Astrocyte (in vitro differentiated cells and primary cell): ENCODE measurements at regions not wholly inside any gene's neighbourhood (a gene's known extent, or its start where the extent isn't known, plus 50 kb on each side); places are given as distances from the start of the nearest gene placed in this dataset.
"Not testable (repeated sequence)": the region's sequence is repeated elsewhere in the genome, so short reads cannot be mapped to it uniquely, and the experiment has no call there.

ENCODE experiments used
- DNase-seq: peaks from one replicate; pipeline ENCODE4 v3.0.0-alpha.2; 2010; ENCODE audit warnings: low read depth
- FAIRE-seq: peaks from 2 replicates; lab custom pipeline; 2011; peaks lifted over from hg19 to GRCh38; lab: Jason Lieb, UNC
- H2AFZ ChIP-seq: 2 replicates; pipeline ENCODE4 v1.6.0; 2012; ENCODE audit warnings: low read depth, low read length, inconsistent platforms
- H3K27ac ChIP-seq: 2 replicates; pipeline ENCODE4 v1.5.1; 2011; ENCODE audit warnings: low read depth, low read length, inconsistent platforms
- H3K27me3 ChIP-seq: 2 replicates; pipeline ENCODE4 v1.6.0; 2011; ENCODE audit warnings: low read length, inconsistent platforms; ENCODE audit not compliant: insufficient read depth
- H3K36me3 ChIP-seq: 2 replicates; pipeline ENCODE4 v1.5.1; 2011; ENCODE audit warnings: low read length, inconsistent platforms; ENCODE audit not compliant: insufficient read depth
- H3K4me1 ChIP-seq: 2 replicates; pipeline ENCODE4 v1.5.1; 2011; ENCODE audit warnings: low read length, inconsistent platforms; ENCODE audit not compliant: insufficient read depth
- H3K4me2 ChIP-seq: 2 replicates; pipeline ENCODE4 v1.6.0; 2012; ENCODE audit warnings: low read length, inconsistent platforms
- H3K4me3 ChIP-seq: 2 replicates; pipeline ENCODE4 v1.5.1; 2011; ENCODE audit warnings: low read depth, mild to moderate bottlenecking, low read length, inconsistent platforms; ENCODE audit not compliant: insufficient read depth
- H3K79me2 ChIP-seq: 2 replicates; pipeline ENCODE4 v1.6.0; 2012; ENCODE audit warnings: mild to moderate bottlenecking, low read length, inconsistent platforms; ENCODE audit not compliant: insufficient read depth
- H3K9ac ChIP-seq: 2 replicates; pipeline ENCODE4 v1.6.0; 2012; ENCODE audit warnings: mild to moderate bottlenecking, low read length, inconsistent platforms
- H3K9me3 ChIP-seq: 2 replicates; pipeline ENCODE4 v1.5.1; 2012; ENCODE audit warnings: low read depth, mild to moderate bottlenecking, low read length, inconsistent platforms; ENCODE audit not compliant: insufficient read depth
- H4K20me1 ChIP-seq: 2 replicates; pipeline ENCODE4 v1.6.0; 2012; ENCODE audit warnings: low read length, inconsistent platforms; ENCODE audit not compliant: insufficient read depth
- H3K27ac Mint-ChIP-seq: one replicate; pipeline ENCODE4 v1.8.0; 2021; ENCODE audit warnings: mild to moderate bottlenecking, mixed read lengths; ENCODE audit not compliant: unreplicated experiment
- H3K27me3 Mint-ChIP-seq: one replicate; pipeline ENCODE4 v1.8.0; 2021; ENCODE audit warnings: low read depth, mixed read lengths; ENCODE audit not compliant: unreplicated experiment
- H3K36me3 Mint-ChIP-seq: one replicate; pipeline ENCODE4 v1.8.0; 2021; ENCODE audit warnings: low read depth, mixed read lengths; ENCODE audit not compliant: unreplicated experiment
- H3K4me1 Mint-ChIP-seq: one replicate; pipeline ENCODE4 v1.8.0; 2021; ENCODE audit warnings: low read depth, mixed read lengths; ENCODE audit not compliant: unreplicated experiment
- H3K4me3 Mint-ChIP-seq: one replicate; pipeline ENCODE4 v1.8.0; 2021; ENCODE audit warnings: mild to moderate bottlenecking, moderate library complexity, mixed read lengths; ENCODE audit not compliant: unreplicated experiment
- H3K9me3 Mint-ChIP-seq: one replicate; pipeline ENCODE4 v1.8.0; 2021; ENCODE audit warnings: mild to moderate bottlenecking, mixed read lengths; ENCODE audit not compliant: unreplicated experiment

DNA sequence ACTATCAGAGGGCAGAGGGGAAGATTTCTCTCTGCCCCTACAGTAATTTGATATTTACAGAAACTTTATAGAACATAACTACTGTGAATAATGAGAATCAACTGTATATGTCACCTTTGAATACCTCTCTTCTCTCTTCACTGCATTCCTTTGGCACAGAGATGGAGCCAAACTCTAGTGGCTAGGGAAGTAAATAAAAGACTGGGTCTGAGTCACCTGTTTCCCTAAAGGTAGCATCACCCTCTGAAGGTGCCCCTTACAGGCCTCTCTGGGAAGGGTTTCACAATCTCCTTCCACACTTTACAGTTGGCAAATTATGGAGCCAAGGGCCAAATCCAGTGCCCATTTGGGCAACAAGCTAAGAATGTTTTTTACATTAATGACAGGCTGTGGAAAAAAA is 81.0 kb upstream of the ZNF658 start:
- not testable (repeated sequence) for FAIRE-seq, H3K9me3 ChIP-seq, H3K27ac Mint-ChIP-seq, H3K9ac ChIP-seq, H2AFZ ChIP-seq, H3K4me1 Mint-ChIP-seq, H3K27me3 Mint-ChIP-seq, H4K20me1 ChIP-seq, H3K36me3 Mint-ChIP-seq, DNase-seq, H3K27ac ChIP-seq, H3K36me3 ChIP-seq, H3K4me3 Mint-ChIP-seq, H3K9me3 Mint-ChIP-seq, H3K79me2 ChIP-seq, H3K27me3 ChIP-seq, H3K4me1 ChIP-seq, H3K4me2 ChIP-seq, H3K4me3 ChIP-seq

DNA sequence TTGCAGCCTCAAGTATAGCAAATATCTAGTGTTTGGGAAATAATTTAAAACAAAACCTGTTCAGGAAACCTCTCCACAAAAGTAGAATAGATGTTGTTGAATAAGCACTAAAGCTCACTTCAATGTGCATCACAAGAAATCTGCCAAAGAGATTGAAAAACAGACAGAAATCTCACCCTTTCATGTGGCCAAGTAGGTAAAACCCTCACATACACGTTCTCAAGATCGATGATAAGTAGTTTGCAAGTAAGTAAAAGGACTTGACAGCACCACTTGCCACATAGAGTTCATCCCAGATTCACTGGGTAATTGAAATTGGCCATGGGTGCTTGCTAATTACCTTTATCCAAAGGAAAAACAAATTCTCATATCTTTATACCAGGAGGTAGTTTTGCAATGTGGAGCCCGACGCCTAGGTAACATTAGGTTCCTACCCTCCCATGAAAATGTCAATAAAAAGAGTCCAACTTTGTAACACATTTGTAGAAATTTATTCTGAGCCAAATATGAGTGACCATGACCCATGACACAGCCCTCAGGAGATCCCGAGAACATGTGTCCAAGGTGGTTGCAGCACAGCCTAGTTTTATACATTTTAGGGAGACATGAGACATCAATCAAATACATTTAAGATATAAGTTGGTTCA is 80.4 kb upstream of the ZNF658 start:
- H3K27ac Mint-ChIP-seq, H3K9me3 Mint-ChIP-seq, FAIRE-seq, H3K4me3 Mint-ChIP-seq, H3K36me3 Mint-ChIP-seq, DNase-seq, H3K27me3 Mint-ChIP-seq, H3K9ac ChIP-seq, H3K9me3 ChIP-seq, H3K36me3 ChIP-seq, H3K27ac ChIP-seq, H3K79me2 ChIP-seq, H3K4me2 ChIP-seq, H3K27me3 ChIP-seq, H3K4me1 ChIP-seq, H2AFZ ChIP-seq, H3K4me3 ChIP-seq, H4K20me1 ChIP-seq, H3K4me1 Mint-ChIP-seq: not testable (repeated sequence)

DNA sequence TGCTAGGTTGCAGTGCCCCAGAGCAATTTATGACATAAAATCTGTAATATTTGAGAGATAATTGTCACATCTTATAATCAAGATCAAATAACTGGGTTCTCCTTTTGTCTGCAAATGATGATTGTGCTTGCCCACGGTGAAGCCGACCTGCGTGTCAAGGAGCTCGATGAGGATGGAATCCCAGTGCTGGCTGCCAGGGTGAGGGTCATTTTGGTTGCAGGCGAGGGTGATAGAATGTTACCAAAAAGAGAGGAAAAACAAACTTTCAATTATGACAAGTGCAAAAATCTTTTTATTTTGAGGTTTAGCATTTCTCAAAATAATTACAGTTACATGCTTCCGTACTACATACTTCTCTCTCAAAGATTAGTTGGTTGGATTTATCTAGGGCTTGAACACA is 76.4 kb upstream of the ZNF658 start:
- not testable (repeated sequence) for H3K9ac ChIP-seq, H2AFZ ChIP-seq, H3K27me3 ChIP-seq, H3K27ac Mint-ChIP-seq, H4K20me1 ChIP-seq, H3K36me3 Mint-ChIP-seq, H3K4me2 ChIP-seq, H3K36me3 ChIP-seq, H3K27me3 Mint-ChIP-seq, H3K4me1 ChIP-seq, H3K9me3 ChIP-seq, H3K4me3 Mint-ChIP-seq, H3K9me3 Mint-ChIP-seq, H3K4me3 ChIP-seq, DNase-seq, H3K4me1 Mint-ChIP-seq, FAIRE-seq, H3K27ac ChIP-seq, H3K79me2 ChIP-seq

DNA sequence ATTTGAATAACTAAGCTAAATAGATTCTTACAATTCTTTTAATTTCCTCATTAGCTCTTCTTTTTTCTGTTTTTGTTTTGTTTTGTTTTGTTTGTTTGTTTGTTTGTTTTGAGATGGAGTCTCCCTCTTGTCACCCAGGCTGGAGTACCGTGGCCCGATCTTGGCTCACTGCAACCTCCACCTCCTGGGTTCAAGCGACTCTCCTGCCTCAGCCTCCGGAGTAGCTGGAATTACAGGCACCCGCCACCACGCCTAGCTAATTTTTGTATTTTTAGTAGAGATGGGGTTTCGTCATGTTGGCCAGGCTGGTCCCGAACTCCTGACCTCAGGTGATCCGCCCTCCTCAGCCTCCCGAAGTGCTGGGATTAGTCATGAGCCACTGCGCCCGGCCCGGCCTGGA is 70.7 kb upstream of the ZNF658 start:
- H3K9ac ChIP-seq, H3K27ac Mint-ChIP-seq, DNase-seq, H3K27me3 ChIP-seq, H3K4me1 ChIP-seq, H3K27ac ChIP-seq, H2AFZ ChIP-seq, H4K20me1 ChIP-seq, H3K4me2 ChIP-seq, H3K4me3 Mint-ChIP-seq, H3K9me3 Mint-ChIP-seq, H3K4me3 ChIP-seq, H3K36me3 ChIP-seq, H3K4me1 Mint-ChIP-seq, H3K79me2 ChIP-seq, H3K27me3 Mint-ChIP-seq, H3K9me3 ChIP-seq, H3K36me3 Mint-ChIP-seq, FAIRE-seq: not testable (repeated sequence)

DNA sequence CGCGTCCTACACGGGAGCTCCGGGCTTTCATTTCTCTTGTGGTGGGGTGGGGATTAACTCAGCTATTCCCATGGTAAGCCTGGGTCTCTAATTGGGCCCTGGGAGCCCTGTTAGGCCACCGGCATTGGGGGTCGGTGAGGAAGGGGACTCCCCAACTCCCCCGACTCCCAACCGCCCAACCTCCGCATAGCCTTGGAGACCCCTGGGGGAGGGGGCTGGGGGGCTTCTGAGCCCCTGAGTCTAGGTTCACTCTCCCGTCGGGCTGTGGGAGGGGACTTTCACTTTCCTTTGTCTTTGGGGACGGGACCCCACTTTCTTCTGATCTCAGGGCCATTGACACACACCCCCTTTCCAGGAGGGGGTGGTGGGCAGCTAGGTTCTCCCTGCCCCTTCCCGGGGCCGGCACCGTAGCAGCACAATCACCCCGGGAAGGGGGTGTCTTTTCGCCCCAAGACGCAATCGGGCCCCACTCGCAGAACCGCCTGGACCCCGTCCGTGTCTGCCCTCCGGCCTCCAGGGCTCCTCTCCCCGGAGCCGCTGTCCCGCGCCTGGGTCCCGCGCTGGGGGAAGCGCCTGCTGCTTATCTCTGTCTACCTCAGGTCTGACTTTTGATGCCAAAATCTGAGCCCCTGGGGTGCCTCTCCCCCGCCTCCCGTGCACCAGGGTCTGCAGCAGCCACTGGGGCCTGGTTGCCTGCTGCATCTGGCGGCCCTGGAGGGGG is 69.6 kb upstream of the ZNF658 start:
- H3K27ac Mint-ChIP-seq, H3K4me3 Mint-ChIP-seq, FAIRE-seq, DNase-seq, H3K4me2 ChIP-seq, H4K20me1 ChIP-seq, H3K36me3 Mint-ChIP-seq, H3K4me1 ChIP-seq, H3K79me2 ChIP-seq, H3K36me3 ChIP-seq, H3K4me3 ChIP-seq, H3K9me3 Mint-ChIP-seq, H3K27ac ChIP-seq, H3K27me3 ChIP-seq, H3K9me3 ChIP-seq, H3K9ac ChIP-seq, H3K27me3 Mint-ChIP-seq, H2AFZ ChIP-seq, H3K4me1 Mint-ChIP-seq: not testable (repeated sequence)

DNA sequence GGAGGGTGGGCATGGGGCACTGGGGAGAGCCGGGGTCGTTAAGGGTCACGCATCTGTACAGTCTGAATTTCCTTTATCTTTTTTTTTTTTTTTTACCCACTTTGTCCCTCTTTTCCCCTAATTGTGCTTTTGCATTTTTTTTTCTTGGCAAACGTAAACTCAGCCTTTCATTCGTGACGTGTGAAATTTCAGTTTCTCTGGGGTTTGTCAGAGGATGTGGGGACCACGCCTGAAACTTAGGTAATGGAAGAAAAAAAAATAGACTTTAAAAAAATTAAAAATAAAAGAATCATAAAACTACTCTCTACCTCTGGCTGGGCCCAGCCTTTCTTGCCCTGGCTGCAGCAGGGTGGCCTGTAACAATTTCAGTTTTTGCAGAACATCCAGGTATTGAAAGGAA is 68.3 kb upstream of the ZNF658 start:
- H3K36me3 ChIP-seq, H3K4me1 Mint-ChIP-seq, H3K9me3 ChIP-seq, DNase-seq, H3K27ac ChIP-seq, H4K20me1 ChIP-seq, H3K27me3 Mint-ChIP-seq, H3K9ac ChIP-seq, H3K4me3 ChIP-seq, H3K4me2 ChIP-seq, H3K9me3 Mint-ChIP-seq, H3K36me3 Mint-ChIP-seq, FAIRE-seq, H2AFZ ChIP-seq, H3K27ac Mint-ChIP-seq, H3K4me1 ChIP-seq, H3K4me3 Mint-ChIP-seq, H3K27me3 ChIP-seq, H3K79me2 ChIP-seq: not testable (repeated sequence)
